Prostate gland (tissue), 2 donors: ENCODE measurements at regions not wholly inside any gene's neighbourhood (a gene's known extent, or its start where the extent isn't known, plus 50 kb on each side); places are given as distances from the start of the nearest gene placed in this dataset.
"Not testable (repeated sequence)": the region's sequence is repeated elsewhere in the genome, so short reads cannot be mapped to it uniquely, and the experiment has no call there.

ENCODE experiments used
- DNase-seq: peaks from one replicate; pipeline ENCODE4 v3.0.0-alpha.2; 2019; ENCODE audit warnings: low spot score
- H3K27ac ChIP-seq, 2 donors: fragments of 200-600 bp; sonication (generic); 2 replicates each; pipeline ENCODE4 v1.5.1; 2017 to 2019
- H3K27me3 ChIP-seq: fragments of 200-600 bp; sonication (generic); replicated peaks from 2 replicates; pipeline ENCODE4 v1.5.1; 2019; ENCODE audit not compliant: insufficient read depth
- H3K36me3 ChIP-seq, 2 donors: fragments of 200-600 bp; sonication (generic); 1 replicate in 1 of 2; 2 replicates in 1 of 2; pipeline versions ENCODE4 v1.5.1 to v1.8.1; 2017 to 2019
- H3K4me1 ChIP-seq: fragments of 200-600 bp; sonication (generic); replicated peaks from 2 replicates; pipeline ENCODE4 v1.5.1; 2019
- H3K4me3 ChIP-seq, 2 donors: fragments of 200-600 bp; sonication (generic); 2 replicates each; pipeline ENCODE4 v1.5.1; 2017 to 2019
- H3K9me3 ChIP-seq: fragments of 200-600 bp; sonication (generic); 2 replicates; pipeline ENCODE4 v1.5.1; 2017
- POLR2A ChIP-seq: fragments of 450-650 bp; IDR thresholded peaks from one replicate; pipeline ENCODE4 v1.6.1; 2016; ENCODE audit warnings: antibody characterized with exemption, mild to moderate bottlenecking
- POLR2AphosphoS5 ChIP-seq: sonication (generic); formaldehyde crosslinking; IDR thresholded peaks from one replicate; pipeline ENCODE4 v1.6.1; 2017; ENCODE audit warnings: antibody characterized with exemption
- WGBS: methylation state at CpG from one replicate; pipeline ENCODE4 v1.1.5; 2018; 5-methylcytosine and 5-hydroxymethylcytosine counted together
- intact Hi-C: fragments of 100-400 bp; cut with DNase I; formaldehyde crosslinking; loops from one replicate; pipeline ENCODE4 v1.14.2; 2022
- TF ChIP-seq, protein P1 (sequence below), 4 experiments: fragments of 200-600 bp in 2 of 4; fragments of 450-650 bp in 2 of 4; sonication (generic) in 2 of 4; IDR thresholded peaks; 1 replicate in 3 of 4; 2 replicates in 1 of 4; pipeline ENCODE4 v1.5.1; 2016 to 2019; ENCODE audit warnings: antibody characterized with exemption in 4 of 4, mild to moderate bottlenecking in 2 of 4, moderate library complexity in 2 of 4

DNA sequence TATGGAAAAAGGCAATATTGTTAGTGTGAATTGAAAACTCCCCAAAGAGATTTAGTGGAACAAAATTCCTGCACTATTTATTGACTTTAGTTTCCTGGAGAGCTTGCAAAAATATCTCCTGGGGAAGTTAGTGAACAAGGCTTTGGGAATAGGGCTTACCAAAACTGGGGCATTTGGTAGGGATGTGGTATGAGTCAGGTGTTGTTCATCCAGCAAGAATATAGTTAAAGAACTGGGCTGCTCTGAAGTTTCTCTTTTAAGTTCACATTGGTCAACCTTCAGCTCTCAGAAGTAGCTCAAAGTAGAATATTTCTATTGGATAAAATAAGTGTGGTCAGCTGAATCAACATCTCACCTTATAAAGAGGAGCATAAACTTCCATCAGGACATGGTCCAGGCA lies 185.0 kb downstream of the CPE start:
- Histone ChIP-seq H3K27ac (no peak overlapping the region), H3K36me3 (no peaks in the 10 kb centered on the region), H3K4me1 (no peaks in the 10 kb centered on the region), H3K4me3 (no peak overlapping the region), H3K9me3 (no peaks in the 10 kb centered on the region), H3K27me3 (no peaks in the 10 kb centered on the region)
- TF ChIP-seq, protein P1, sequence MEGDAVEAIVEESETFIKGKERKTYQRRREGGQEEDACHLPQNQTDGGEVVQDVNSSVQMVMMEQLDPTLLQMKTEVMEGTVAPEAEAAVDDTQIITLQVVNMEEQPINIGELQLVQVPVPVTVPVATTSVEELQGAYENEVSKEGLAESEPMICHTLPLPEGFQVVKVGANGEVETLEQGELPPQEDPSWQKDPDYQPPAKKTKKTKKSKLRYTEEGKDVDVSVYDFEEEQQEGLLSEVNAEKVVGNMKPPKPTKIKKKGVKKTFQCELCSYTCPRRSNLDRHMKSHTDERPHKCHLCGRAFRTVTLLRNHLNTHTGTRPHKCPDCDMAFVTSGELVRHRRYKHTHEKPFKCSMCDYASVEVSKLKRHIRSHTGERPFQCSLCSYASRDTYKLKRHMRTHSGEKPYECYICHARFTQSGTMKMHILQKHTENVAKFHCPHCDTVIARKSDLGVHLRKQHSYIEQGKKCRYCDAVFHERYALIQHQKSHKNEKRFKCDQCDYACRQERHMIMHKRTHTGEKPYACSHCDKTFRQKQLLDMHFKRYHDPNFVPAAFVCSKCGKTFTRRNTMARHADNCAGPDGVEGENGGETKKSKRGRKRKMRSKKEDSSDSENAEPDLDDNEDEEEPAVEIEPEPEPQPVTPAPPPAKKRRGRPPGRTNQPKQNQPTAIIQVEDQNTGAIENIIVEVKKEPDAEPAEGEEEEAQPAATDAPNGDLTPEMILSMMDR (IDR thresholded peaks at IDR 0.05) = no peak
- no peak for TF ChIP-seq POLR2AphosphoS5
- no peak for TF ChIP-seq POLR2A
- intact Hi-C loops = no loop called here
- no peak for DNase-seq

DNA sequence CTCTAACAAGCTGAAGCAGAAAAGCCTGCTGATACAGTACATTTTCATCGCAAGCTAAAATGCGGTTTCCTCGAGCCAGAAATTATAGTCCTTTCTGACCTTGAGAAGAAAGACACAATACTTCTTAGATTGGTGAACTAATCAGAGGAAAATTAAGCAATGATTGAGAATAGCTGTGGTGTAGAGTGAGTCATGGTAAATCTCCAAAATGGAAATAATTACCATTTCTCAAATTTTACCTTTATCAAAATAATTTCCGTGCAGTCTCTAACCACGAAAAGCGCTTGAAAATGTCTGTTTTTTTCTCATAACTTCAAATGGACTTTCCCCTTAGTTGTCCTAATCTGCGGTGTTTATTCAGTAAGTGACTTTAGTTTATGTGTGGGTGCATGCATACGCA lies 190.2 kb downstream of the CPE start:
- TF ChIP-seq, protein P1 (IDR thresholded peaks at IDR 0.05) = no peak
- TF ChIP-seq POLR2AphosphoS5 (no peak), POLR2A (no peak)
- DNase-seq = no peak
- WGBS = 94% methylated on average over 8 of the region's 8 CpGs

DNA sequence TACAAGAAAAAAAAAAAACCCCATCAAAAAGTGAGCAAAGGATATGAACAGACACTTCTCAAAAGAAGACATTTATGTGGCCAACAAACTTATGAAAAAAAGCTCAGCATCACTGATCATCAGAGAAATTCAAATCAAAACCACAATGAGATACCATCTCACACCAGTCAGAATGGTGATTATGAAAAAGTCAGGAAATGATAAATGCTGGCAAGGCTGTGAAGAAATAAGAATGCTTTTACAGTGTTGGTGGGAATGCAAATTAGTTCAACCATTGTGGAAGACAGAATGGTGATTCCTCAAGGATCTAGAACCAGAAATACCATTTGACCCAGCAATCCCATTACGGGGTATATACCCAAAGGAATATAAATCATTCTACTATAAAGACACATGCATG lies 192.7 kb downstream of the CPE start:
- H3K9me3 ChIP-seq, DNase-seq, H3K4me1 ChIP-seq, H3K27ac ChIP-seq, intact Hi-C loops, H3K4me3 ChIP-seq, H3K27me3 ChIP-seq, H3K36me3 ChIP-seq: not testable (repeated sequence)
- 80% methylated on average over 1 of the region's 1 CpG for WGBS

More for the DNA sequence above, 190.2 kb downstream of the CPE start:
- intact Hi-C loops = no loop called here
- Histone ChIP-seq H3K4me1 (no peaks in the 10 kb centered on the region), H3K27me3 (no peaks in the 10 kb centered on the region), H3K36me3 (no peaks in the 10 kb centered on the region), H3K4me3 (no peak overlapping the region), H3K9me3 (no peaks in the 10 kb centered on the region), H3K27ac (no peak overlapping the region)

DNA sequence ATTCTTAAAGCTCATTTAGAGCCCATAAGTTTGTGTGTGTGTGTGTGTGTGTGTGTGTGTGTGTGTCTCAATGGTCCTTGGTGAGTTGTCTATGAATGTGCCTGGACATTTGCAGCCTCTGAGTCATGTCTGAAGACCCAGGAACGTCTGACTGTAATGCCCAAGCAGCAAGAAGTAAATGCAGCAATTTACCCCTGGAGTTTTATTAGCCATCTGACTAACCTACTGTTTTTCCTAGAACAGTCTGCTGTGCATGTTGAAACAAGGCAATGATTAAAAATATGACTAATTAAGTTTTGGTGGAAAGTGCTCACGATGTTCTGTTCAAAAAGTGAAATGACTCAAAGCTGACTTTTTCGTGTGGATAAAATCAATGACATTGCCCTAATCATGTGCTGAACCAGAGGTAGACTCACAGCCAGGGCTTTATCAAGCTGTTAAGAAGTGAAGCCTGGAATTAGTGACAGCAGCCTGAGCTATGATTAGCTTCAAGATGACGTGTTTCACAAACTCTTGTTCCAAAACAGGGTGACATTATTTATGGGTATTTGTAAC lies 201.6 kb downstream of the CPE start:
- TF ChIP-seq POLR2AphosphoS5 (no peak), POLR2A (no peak)
- TF ChIP-seq, protein P1 (IDR thresholded peaks at IDR 0.05) = no peak
- DNase-seq = no peak
- intact Hi-C loops = no loop called here
- Histone ChIP-seq H3K27me3 (no peaks in the 10 kb centered on the region), H3K4me3 (no peak overlapping the region), H3K4me1 (no peaks in the 10 kb centered on the region), H3K9me3 (no peaks in the 10 kb centered on the region), H3K36me3 (no peaks in the 10 kb centered on the region), H3K27ac (no peak overlapping the region)
- WGBS = 15% methylated on average over 4 of the region's 4 CpGs

DNA sequence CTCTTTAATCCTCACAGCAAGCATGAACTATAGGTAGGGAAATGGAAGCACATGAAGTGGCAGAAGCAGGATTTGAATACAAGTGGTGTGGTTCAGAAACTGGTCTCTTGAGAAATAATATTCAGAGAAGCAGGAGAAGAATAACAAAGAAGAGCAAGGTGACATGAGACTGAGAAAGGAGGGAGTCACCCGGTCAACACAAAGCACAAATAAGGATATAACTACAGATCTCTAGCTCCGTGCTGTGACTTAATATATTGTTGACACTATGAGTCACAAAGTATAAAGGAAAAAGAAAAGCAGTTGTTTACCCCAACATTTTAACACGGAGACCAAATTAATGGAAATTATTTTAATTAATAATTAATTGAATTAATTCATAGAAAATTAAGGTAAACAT lies 204.5 kb downstream of the CPE start:
- intact Hi-C loops = no loop called here
- H3K36me3 ChIP-seq = no peaks in the 10 kb centered on the region
- no peak overlapping the region for H3K27ac ChIP-seq
- TF ChIP-seq, protein P1 (IDR thresholded peaks at IDR 0.05) = no peak
- TF ChIP-seq POLR2AphosphoS5 (no peak), POLR2A (no peak)
- no peaks in the 10 kb centered on the region for H3K9me3 ChIP-seq
- 83% methylated on average over 3 of the region's 3 CpGs for WGBS
- no peak for DNase-seq
- no peak overlapping the region for H3K4me3 ChIP-seq
- H3K4me1 ChIP-seq = no peaks in the 10 kb centered on the region
- no peaks in the 10 kb centered on the region for H3K27me3 ChIP-seq
